Loucy (cell line): ENCODE measurements at regions not wholly inside any gene's neighbourhood (a gene's known extent, or its start where the extent isn't known, plus 50 kb on each side); places are given as distances from the start of the nearest gene placed in this dataset.

Experiments used
- H2AFZ ChIP-seq: fragments of 200-600 bp; sonication (generic); 2 replicates; pipeline ENCODE4 v1.6.0; 2016; ENCODE audit warnings: antibody characterized with exemption, mild to moderate bottlenecking, low read length, moderate library complexity
- H3F3A ChIP-seq: fragments of 200-600 bp; 2 replicates; pipeline ENCODE4 v1.6.0; 2016; ENCODE audit warnings: antibody characterized with exemption, low read depth, mild to moderate bottlenecking
- H3K27me3 ChIP-seq: fragments of 200-600 bp; sonication (generic); 2 replicates; pipeline ENCODE4 v1.6.1; 2014; ENCODE audit warnings: low read length, mild to moderate bottlenecking; ENCODE audit not compliant: insufficient read depth, poor library complexity, severe bottlenecking
- H3K36me3 ChIP-seq: fragments of 200-600 bp; sonication (generic); 2 replicates; pipeline ENCODE4 v1.6.1; 2016; ENCODE audit warnings: low read length; ENCODE audit not compliant: insufficient read depth
- H3K4me1 ChIP-seq: fragments of 200-600 bp; sonication (generic); 2 replicates; pipeline ENCODE4 v1.5.1; 2014; ENCODE audit warnings: low read length, mild to moderate bottlenecking; ENCODE audit not compliant: insufficient read depth, poor library complexity, severe bottlenecking
- H3K4me2 ChIP-seq: fragments of 200-600 bp; sonication (generic); 2 replicates; pipeline ENCODE4 v1.6.0; 2014; ENCODE audit warnings: antibody characterized with exemption, low read length, low read depth, mild to moderate bottlenecking; ENCODE audit not compliant: poor library complexity, severe bottlenecking
- H3K4me3 ChIP-seq: fragments of 200-600 bp; sonication (generic); 2 replicates; pipeline ENCODE4 v1.5.1; 2014; ENCODE audit warnings: low read length, mild to moderate bottlenecking, mixed read lengths; ENCODE audit not compliant: poor library complexity, severe bottlenecking
- H3K79me2 ChIP-seq: fragments of 200-600 bp; sonication (generic); 2 replicates; pipeline ENCODE4 v1.6.1; 2014; ENCODE audit warnings: low read length; ENCODE audit not compliant: insufficient read depth
- H3K9ac ChIP-seq: fragments of 200-600 bp; sonication (generic); 2 replicates; pipeline ENCODE4 v1.6.0; 2014; ENCODE audit warnings: mild to moderate bottlenecking, low read depth, low read length, moderate library complexity; ENCODE audit not compliant: poor library complexity, severe bottlenecking
- H3K9me2 ChIP-seq: fragments of 200-600 bp; sonication (generic); replicated peaks from 2 replicates; pipeline ENCODE4 v1.6.1; 2016; ENCODE audit warnings: low read depth, low read length, mixed read lengths
- H3K9me3 ChIP-seq: fragments of 200-600 bp; sonication (generic); 2 replicates; pipeline ENCODE4 v1.6.1; 2014; ENCODE audit warnings: mild to moderate bottlenecking, antibody characterized with exemption, low read length, low read depth; ENCODE audit not compliant: insufficient read depth
- H4K20me1 ChIP-seq: fragments of 200-600 bp; sonication (generic); 2 replicates; pipeline ENCODE4 v1.6.0; 2014; ENCODE audit warnings: antibody characterized with exemption, low read length, mild to moderate bottlenecking; ENCODE audit not compliant: insufficient read depth, poor library complexity, severe bottlenecking
- EZH2phosphoT487 ChIP-seq: fragments of 200-600 bp; IDR thresholded peaks from 2 replicates; pipeline ENCODE4 v1.6.1; 2018; ENCODE audit warnings: antibody characterized with exemption, mild to moderate bottlenecking, moderate library complexity, borderline replicate concordance
- TF ChIP-seq, protein P1 (sequence below): fragments of 200-600 bp; sonication (generic); conservative IDR thresholded peaks from 2 replicates; pipeline ENCODE4 v1.5.1; 2014; ENCODE audit warnings: mild to moderate bottlenecking, antibody characterized with exemption, low read length

DNA sequence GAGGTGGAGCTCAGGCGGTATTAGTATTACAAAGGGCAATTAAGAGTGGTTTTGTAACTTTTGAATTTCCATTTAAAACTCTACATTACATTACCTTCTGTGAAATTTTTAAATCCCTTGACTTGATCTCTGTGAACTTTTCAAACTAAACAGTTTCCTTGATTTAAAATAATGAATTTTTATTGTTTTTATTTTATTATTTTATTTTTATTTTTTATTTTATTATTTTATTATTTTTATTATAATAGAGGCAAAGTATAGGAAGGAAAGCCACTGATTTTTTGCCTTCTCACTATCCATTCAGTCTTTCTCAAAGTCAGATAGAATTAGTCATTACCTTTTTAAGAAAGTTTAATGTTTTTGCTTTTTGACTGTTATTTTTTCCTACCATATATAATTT, 1248.1 kb upstream of the SLC10A2 start:
- H3K4me1 ChIP-seq = no peaks in the 10 kb centered on the region
- H4K20me1 ChIP-seq = no peaks in the 10 kb centered on the region
- no peaks in the 10 kb centered on the region for H3K27me3 ChIP-seq
- H3K9me2 ChIP-seq = no peaks in the 10 kb centered on the region
- H3K36me3 ChIP-seq = no peaks in the 10 kb centered on the region
- no peak overlapping the region for H3K4me2 ChIP-seq
- no peaks in the 10 kb centered on the region for H3K79me2 ChIP-seq
- H3K9me3 ChIP-seq = no peaks in the 10 kb centered on the region
- no peak overlapping the region for H3K9ac ChIP-seq
- H3K4me3 ChIP-seq = no peak overlapping the region
- H3F3A ChIP-seq = no peaks in the 10 kb centered on the region
- no peak overlapping the region for H2AFZ ChIP-seq
- no peak for TF ChIP-seq EZH2phosphoT487
- TF ChIP-seq, protein P1, sequence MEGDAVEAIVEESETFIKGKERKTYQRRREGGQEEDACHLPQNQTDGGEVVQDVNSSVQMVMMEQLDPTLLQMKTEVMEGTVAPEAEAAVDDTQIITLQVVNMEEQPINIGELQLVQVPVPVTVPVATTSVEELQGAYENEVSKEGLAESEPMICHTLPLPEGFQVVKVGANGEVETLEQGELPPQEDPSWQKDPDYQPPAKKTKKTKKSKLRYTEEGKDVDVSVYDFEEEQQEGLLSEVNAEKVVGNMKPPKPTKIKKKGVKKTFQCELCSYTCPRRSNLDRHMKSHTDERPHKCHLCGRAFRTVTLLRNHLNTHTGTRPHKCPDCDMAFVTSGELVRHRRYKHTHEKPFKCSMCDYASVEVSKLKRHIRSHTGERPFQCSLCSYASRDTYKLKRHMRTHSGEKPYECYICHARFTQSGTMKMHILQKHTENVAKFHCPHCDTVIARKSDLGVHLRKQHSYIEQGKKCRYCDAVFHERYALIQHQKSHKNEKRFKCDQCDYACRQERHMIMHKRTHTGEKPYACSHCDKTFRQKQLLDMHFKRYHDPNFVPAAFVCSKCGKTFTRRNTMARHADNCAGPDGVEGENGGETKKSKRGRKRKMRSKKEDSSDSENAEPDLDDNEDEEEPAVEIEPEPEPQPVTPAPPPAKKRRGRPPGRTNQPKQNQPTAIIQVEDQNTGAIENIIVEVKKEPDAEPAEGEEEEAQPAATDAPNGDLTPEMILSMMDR = no peak

DNA sequence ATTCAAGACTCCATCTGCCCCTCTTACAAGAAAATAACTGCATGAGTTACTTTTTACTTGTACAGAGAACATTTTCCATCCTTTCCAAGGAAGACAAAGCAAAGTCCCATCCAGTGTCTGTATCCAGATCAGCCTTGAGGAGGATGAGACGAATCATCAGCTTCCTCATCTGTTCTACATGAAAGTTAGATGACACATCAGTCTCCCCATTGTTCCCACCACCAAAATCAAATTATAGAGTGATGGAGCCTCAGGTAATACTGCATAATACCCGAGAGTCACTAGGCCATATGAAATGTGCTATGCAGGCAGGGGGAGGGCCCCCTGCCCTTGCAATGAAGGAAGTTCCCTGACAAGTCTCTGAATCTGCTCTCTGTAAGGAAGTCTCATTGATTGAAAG, 1244.6 kb upstream of the SLC10A2 start:
- Histone ChIP-seq H3F3A (no peaks in the 10 kb centered on the region), H2AFZ (no peak overlapping the region), H4K20me1 (no peaks in the 10 kb centered on the region)

DNA sequence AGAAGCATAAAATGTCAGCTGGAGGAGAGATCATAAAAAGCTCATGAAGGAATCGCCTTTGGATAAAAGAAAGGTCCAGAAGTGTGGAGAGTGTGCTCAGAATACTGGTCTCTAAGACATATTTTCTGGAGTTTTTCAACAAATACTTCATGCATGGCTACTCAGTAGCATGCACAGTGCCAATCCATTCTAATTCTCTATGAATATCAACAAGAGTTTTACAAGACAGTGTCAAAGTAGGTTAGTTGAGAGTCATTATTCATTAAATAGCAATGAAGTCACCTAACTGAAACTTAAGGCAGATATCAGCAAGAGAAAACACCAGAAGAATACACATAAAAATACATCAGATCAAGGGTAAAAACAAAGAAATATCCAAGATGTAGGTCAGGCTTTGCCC, 1243.2 kb upstream of the SLC10A2 start:
- Histone ChIP-seq H3K9me2 (no peaks in the 10 kb centered on the region), H3K27me3 (no peaks in the 10 kb centered on the region), H3K9me3 (no peaks in the 10 kb centered on the region), H3F3A (no peaks in the 10 kb centered on the region), H3K4me1 (no peaks in the 10 kb centered on the region), H3K79me2 (no peaks in the 10 kb centered on the region), H2AFZ (no peak overlapping the region), H3K4me3 (no peak overlapping the region), H3K9ac (no peak overlapping the region), H4K20me1 (no peaks in the 10 kb centered on the region), H3K36me3 (no peaks in the 10 kb centered on the region), H3K4me2 (no peak overlapping the region)
- TF ChIP-seq, protein P1 = no peak
- TF ChIP-seq EZH2phosphoT487 = no peak

More for the DNA sequence above, 1244.6 kb upstream of the SLC10A2 start:
- no peak overlapping the region for H3K9ac ChIP-seq
- H3K4me3 ChIP-seq = no peak overlapping the region
- H3K27me3 ChIP-seq = no peaks in the 10 kb centered on the region
- H3K4me2 ChIP-seq = no peak overlapping the region
- no peaks in the 10 kb centered on the region for H3K79me2 ChIP-seq
- H3K9me3 ChIP-seq = no peaks in the 10 kb centered on the region
- no peaks in the 10 kb centered on the region for H3K36me3 ChIP-seq
- TF ChIP-seq, protein P1 = no peak
- TF ChIP-seq EZH2phosphoT487 = no peak
- no peaks in the 10 kb centered on the region for H3K4me1 ChIP-seq
- no peaks in the 10 kb centered on the region for H3K9me2 ChIP-seq
